Mucosa of rectum (tissue), 2 donors: ENCODE measurements at regions not wholly inside any gene's neighbourhood (a gene's known extent, or its start where the extent isn't known, plus 50 kb on each side); places are given as distances from the start of the nearest gene placed in this dataset.

Experiments used
- H3K27ac ChIP-seq, 2 donors: one replicate each; pipeline ENCODE4 v1.7.0; 2013; ENCODE audit warnings: inconsistent platforms in 2 of 2, low read depth in 2 of 2, low read length in 2 of 2
- H3K27me3 ChIP-seq, 2 donors: one replicate each; pipeline ENCODE4 v1.7.0; 2013; ENCODE audit warnings: low read length in 2 of 2; ENCODE audit not compliant: control insufficient read depth in 2 of 2, insufficient read depth in 2 of 2
- H3K36me3 ChIP-seq, 2 donors: one replicate each; pipeline ENCODE4 v1.7.0; 2013; ENCODE audit warnings: low read length in 2 of 2; ENCODE audit not compliant: control insufficient read depth in 2 of 2, insufficient read depth in 2 of 2
- H3K4me1 ChIP-seq, 2 donors: one replicate each; pipeline ENCODE4 v1.7.0; 2013; ENCODE audit warnings: low read length in 2 of 2, mild to moderate bottlenecking in 1 of 2; ENCODE audit not compliant: control insufficient read depth in 2 of 2, insufficient read depth in 2 of 2
- H3K4me3 ChIP-seq, 2 donors: one replicate each; pipeline ENCODE4 v1.7.0; 2013; ENCODE audit warnings: low read length in 2 of 2
- H3K9ac ChIP-seq, 2 donors: one replicate each; pipeline ENCODE4 v1.7.0; 2013; ENCODE audit warnings: low read length in 2 of 2, low read depth in 1 of 2, mild to moderate bottlenecking in 1 of 2
- H3K9me3 ChIP-seq, 2 donors: one replicate each; pipeline ENCODE4 v1.7.0; 2013; ENCODE audit warnings: low read length in 2 of 2; ENCODE audit not compliant: control insufficient read depth in 2 of 2
- donor health status: healthy.
- donor health status: Normal muscosa, but diverticular disease.

DNA sequence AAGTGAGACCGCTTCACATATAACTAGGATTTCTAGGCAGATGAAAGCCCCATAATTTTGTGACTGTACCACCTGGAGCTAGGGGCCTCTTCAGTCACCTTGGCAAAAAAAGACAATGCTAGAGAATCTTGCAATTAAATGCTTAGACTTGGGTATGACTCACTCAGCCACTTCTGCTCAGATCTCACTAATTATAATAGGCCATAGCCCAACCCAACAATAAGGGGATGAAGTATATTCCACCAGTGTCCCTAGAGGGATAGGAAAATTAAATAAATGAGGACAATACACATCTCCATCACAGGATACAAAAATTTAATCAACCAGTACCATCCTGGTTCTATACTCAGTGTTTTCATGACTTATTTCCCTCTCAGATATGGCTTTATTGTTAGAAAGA, 1079.9 kb upstream of the C9orf72 start:
- H3K9ac ChIP-seq, result no peak overlapping the region
- no peak overlapping the region for H3K4me3 ChIP-seq
- no peaks in the 10 kb centered on the region for H3K36me3 ChIP-seq
- H3K27ac ChIP-seq, result no peak overlapping the region
- no peaks in the 10 kb centered on the region for H3K9me3 ChIP-seq
- H3K4me1 ChIP-seq, result no peaks in the 10 kb centered on the region
- H3K27me3 ChIP-seq, result no peaks in the 10 kb centered on the region

DNA sequence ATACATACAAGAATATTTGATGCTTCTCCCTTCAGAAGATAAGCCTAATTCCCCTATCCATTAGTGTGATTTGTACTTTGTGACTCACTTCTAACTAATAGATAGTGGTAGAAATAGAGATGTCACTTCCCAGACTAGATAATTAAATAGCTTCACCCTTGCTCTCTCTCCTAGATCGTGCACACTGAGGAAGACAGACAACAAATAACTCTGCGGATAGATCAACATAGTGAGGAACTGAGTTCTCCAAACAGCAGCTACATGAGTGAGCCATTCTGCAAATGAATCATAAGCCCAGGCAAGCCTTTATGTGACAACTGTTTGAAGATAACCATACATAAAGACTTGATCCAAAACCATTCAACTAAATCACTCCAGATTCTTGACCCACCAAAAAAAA, 1083.4 kb upstream of the C9orf72 start:
- H3K27ac ChIP-seq, result no peak overlapping the region
- H3K36me3 ChIP-seq, result no peaks in the 10 kb centered on the region
- no peak overlapping the region for H3K4me3 ChIP-seq
- H3K9me3 ChIP-seq, result no peaks in the 10 kb centered on the region
- H3K4me1 ChIP-seq, result no peaks in the 10 kb centered on the region
- no peak overlapping the region for H3K9ac ChIP-seq
- no peaks in the 10 kb centered on the region for H3K27me3 ChIP-seq

DNA sequence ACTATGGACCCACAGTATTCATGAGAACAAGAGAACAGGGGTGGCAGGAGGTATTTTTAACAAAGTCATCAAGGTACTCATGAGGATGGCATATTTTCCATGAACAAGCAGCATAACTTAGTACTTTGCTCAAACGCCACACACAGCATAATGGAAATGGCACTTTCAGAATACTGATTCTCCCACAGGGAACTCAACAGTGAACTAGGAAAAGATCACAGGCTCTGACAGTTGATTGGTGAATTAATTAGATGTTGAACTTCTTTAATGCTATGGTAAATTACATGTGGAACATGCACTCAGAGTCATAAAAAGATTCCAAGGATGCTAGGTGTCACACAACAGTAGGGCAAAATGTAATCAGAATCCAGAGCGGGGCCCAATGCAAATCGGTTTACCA, 1088.6 kb upstream of the C9orf72 start:
- Histone ChIP-seq H3K27me3 (no peaks in the 10 kb centered on the region), H3K36me3 (no peaks in the 10 kb centered on the region), H3K27ac (no peak overlapping the region), H3K4me1 (no peaks in the 10 kb centered on the region), H3K9me3 (no peaks in the 10 kb centered on the region), H3K9ac (no peak overlapping the region), H3K4me3 (no peak overlapping the region)

DNA sequence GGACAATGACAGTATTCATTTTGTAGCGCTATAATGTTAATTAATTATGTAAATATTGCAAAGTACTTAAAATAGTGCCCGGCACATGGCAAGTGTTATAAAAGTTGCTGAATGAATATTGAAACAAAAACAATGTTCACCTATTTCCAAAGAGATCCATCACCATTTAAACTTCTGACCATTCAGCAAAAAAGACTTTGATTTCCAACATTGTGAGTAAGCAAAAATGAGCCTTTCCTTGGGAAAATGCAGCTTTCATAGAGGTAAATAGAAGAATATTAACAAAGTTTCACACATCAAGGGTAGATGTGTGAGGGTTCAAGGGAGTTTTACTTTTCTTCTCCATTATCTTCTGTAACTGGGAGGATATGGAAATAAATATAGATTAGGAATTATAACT, 1089.4 kb upstream of the C9orf72 start:
- no peaks in the 10 kb centered on the region for H3K27me3 ChIP-seq
- H3K4me1 ChIP-seq, result no peaks in the 10 kb centered on the region
- H3K9ac ChIP-seq, result no peak overlapping the region
- H3K36me3 ChIP-seq, result no peaks in the 10 kb centered on the region
- H3K4me3 ChIP-seq, result no peak overlapping the region
- H3K9me3 ChIP-seq, result no peaks in the 10 kb centered on the region
- no peak overlapping the region for H3K27ac ChIP-seq

DNA sequence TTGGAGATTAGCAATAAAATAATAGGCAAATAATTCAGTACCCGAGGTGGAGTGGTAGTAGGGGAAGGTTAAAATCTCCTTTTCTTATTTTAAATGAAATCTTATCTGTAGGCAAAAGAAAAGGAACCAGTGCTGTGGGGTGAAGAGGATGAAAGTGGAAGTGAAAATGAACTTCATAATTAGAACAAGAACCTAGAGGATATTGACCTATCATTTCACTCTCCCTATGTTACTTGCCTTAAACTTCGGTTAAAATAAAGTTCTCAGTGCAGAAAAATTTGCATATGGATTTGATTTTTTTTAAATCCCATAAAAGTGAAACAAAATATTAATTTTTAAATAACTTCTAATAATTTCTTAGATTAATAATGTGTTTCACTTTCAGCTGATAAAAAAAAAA, 1094.9 kb upstream of the C9orf72 start:
- no peaks in the 10 kb centered on the region for H3K9me3 ChIP-seq
- H3K9ac ChIP-seq, result no peak overlapping the region
- no peak overlapping the region for H3K27ac ChIP-seq
- H3K36me3 ChIP-seq, result no peaks in the 10 kb centered on the region
- H3K4me3 ChIP-seq, result no peak overlapping the region
- no peaks in the 10 kb centered on the region for H3K27me3 ChIP-seq
- no peaks in the 10 kb centered on the region for H3K4me1 ChIP-seq

DNA sequence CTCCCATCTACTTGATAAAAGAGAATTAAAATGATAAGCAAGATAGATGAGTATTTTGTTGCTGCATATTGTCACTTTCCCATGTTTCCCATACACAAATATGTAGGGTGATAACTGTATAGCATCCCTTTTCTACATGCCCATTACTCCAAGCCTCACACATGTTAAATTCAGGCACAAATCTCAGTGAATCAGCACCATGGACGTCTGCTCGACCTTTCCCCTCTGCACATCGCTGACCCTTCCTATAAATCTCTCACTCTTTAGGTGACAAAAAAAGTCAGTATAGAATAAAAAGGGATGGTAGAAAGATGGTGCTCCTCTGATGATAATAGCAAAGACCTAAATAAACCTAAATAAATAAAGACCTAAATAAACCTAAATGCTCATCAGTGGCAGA, 1097.7 kb upstream of the C9orf72 start:
- Histone ChIP-seq H3K27me3 (no peaks in the 10 kb centered on the region), H3K4me3 (no peak overlapping the region), H3K9me3 (no peaks in the 10 kb centered on the region), H3K9ac (no peak overlapping the region), H3K36me3 (no peaks in the 10 kb centered on the region), H3K27ac (no peak overlapping the region), H3K4me1 (no peaks in the 10 kb centered on the region)

DNA sequence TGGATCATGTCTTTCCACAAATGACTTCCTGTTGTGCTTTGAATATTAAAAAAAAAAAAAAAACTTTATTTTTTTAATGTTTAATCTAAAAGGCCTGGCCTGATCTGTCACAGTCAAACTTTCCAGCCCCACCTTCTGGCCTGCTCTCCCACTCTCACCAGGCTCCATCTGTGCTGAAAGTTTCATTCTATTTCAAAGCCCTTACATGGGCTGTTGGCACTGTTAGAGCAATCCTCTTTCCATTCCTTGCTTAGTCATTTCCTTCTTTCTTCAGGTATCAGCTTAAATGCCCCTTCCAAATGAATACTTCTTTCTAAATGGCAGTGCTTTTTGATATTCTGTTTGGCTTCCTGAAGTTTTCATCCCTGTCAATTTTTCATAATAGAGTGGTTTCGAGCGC, 1104.8 kb upstream of the C9orf72 start:
- H3K4me1 ChIP-seq, result no peaks in the 10 kb centered on the region
- no peak overlapping the region for H3K27ac ChIP-seq
- H3K36me3 ChIP-seq, result no peaks in the 10 kb centered on the region
- H3K4me3 ChIP-seq, result no peak overlapping the region
- H3K9me3 ChIP-seq, result no peaks in the 10 kb centered on the region
- no peaks in the 10 kb centered on the region for H3K27me3 ChIP-seq
- no peak overlapping the region for H3K9ac ChIP-seq

DNA sequence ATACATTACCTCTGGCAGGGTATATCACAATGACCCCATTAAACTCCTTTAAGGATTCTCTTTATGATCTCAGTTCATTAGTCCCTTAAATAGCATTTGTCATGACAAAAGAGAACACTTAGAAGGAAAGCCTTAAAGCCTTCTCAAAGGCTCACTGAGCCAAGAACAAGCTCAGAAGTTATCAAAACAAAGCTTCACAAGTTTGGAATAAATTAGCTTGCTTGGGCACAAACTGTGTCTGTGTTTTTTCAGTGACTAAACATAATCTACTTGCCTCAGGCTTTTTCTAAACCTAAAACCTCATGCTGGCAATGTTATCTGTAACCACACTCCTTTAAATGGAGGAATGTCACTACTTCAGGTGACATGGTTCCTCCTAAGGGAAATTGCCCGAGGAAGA, 1114.9 kb upstream of the C9orf72 start:
- Histone ChIP-seq H3K27ac (no peak overlapping the region), H3K4me1 (no peaks in the 10 kb centered on the region), H3K4me3 (no peak overlapping the region), H3K27me3 (no peaks in the 10 kb centered on the region), H3K9me3 (no peaks in the 10 kb centered on the region), H3K36me3 (no peaks in the 10 kb centered on the region), H3K9ac (no peak overlapping the region)

DNA sequence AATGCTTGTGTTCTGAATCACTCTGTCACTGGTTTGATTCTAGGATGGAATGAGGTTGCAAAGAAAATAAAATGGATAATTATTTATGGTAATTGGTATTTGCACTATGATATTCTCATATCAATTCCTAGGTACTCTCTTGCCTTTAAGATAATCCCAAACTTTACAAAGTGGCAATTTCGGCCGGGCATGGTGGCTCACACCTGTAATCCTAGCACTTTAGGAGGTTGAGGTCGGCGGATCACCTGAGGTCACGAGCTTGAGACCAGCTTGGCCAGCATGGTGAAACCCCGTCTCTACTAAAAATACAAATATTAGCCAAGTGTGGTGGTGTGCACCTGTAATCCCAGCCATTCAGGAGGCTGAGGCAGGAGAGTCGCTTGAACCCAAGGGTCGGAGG, 1118.7 kb upstream of the C9orf72 start:
- Histone ChIP-seq H3K27me3 (no peaks in the 10 kb centered on the region), H3K36me3 (no peaks in the 10 kb centered on the region), H3K4me1 (no peaks in the 10 kb centered on the region), H3K9ac (no peak overlapping the region), H3K9me3 (no peaks in the 10 kb centered on the region), H3K27ac (no peak overlapping the region), H3K4me3 (no peak overlapping the region)

DNA sequence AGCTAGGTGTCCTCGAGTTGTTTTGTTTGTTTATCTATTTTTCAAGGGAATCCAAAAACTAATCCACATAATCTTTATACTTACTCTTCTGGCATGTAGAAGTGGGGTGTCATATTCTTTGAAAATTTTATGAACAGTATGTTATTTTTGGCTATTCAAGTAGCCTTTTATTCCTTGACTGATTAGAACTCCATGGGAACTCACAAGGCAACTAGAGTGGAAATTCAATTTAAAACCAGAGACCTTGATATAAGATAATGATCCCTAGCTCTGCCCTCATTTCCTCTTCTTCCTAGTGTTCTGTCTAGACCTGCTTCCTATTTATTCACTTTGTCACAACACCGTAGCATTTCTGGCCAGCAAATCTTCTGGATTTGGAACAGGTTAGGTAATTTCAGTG, 1123.7 kb upstream of the C9orf72 start:
- H3K27ac ChIP-seq, result no peak overlapping the region
- H3K9me3 ChIP-seq, result no peaks in the 10 kb centered on the region
- no peak overlapping the region for H3K9ac ChIP-seq
- H3K4me3 ChIP-seq, result no peak overlapping the region
- no peaks in the 10 kb centered on the region for H3K4me1 ChIP-seq
- H3K36me3 ChIP-seq, result no peaks in the 10 kb centered on the region
- H3K27me3 ChIP-seq, result no peaks in the 10 kb centered on the region

DNA sequence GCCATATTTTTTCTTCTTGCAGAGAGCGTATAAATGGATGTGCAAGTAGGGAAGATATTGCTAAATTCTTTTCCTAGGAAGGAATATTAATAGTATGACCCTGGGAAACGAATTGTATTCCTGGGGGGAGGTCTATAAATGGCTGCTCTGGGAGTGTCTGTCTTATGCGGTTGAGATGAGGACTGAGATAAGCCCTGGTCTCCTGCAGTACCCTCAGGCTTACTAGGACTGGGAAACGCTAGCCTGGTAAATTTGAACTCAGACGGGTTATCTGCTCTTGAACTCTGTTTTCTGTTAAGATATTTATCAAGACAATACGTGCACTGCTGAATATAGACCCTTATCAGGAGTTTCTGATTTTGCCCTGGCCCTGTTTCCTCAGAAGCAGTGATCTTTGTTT, 1126.4 kb upstream of the C9orf72 start:
- H3K36me3 ChIP-seq, result no peaks in the 10 kb centered on the region

More for the DNA sequence above, 1126.4 kb upstream of the C9orf72 start:
- no peak overlapping the region for H3K9ac ChIP-seq
- no peak overlapping the region for H3K27ac ChIP-seq
- no peaks in the 10 kb centered on the region for H3K4me1 ChIP-seq
- H3K4me3 ChIP-seq, result no peak overlapping the region
- no peaks in the 10 kb centered on the region for H3K9me3 ChIP-seq
- H3K27me3 ChIP-seq, result no peaks in the 10 kb centered on the region
